NCI-H2029 (cell line): ENCODE measurements at regions not wholly inside any gene's neighbourhood (a gene's known extent, or its start where the extent isn't known, plus 50 kb on each side); places are given as distances from the start of the nearest gene placed in this dataset.

Experiments
- DNase-seq: peaks from one replicate; lab custom pipeline; 2025; lab: John Stamatoyannopoulos, UW

DNA sequence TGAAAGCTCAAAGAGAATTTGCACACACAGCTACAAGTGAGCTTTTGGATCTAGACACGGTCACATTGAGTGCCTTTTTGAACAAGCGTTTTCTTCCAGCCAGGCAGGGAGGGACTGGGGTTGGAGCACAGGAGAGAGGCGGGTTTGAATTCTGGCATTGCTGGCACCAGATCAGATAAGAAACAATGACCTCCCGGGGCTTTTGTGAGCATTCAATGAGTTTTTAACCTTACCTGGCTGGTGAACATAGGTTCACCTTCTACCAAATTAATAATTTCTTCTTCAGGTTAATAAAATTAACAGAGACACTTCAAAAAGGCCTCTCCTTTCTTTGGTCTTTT is 312.9 kb upstream of the MSX2 start:
- no peak for DNase-seq

DNA sequence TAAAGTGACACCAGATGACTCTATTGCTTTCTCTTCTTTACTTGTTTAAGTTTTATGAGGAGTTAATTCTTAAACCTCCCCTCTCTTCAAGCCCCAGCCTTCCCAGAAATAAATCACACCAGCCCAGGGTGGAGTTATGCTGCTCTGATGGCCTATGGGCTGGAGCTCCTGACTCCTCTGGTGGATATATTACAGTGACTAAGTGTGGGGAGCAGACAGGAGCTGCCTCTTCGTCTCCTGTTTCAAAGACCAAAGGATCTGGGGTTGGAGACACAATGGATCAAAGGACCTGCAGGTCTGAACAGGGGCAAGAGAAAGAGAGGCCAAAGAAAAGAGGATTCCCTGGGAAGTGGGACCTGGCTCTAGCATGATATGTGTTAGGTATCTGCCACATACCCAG is 312.0 kb upstream of the MSX2 start:
- DNase-seq, result no peak

DNA sequence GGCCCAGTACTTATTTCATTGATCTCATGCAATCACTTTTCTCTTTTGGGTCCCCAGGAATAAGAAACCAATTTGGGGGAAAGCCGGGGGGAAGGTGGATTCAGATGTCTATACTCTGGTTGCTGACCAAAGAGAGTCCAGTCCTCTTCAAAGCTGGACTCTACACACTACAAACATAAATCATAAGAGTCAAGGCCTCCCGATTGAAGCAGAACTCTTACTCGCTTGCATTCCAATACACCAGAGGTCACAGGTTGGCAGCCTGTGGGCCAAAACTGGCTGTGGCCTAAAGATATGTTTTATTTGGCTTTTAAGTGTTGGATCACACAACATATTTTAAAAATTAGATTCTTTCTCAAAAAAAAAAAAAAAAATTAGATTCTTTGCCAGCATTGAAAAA is 311.4 kb upstream of the MSX2 start:
- DNase-seq, result no peak

DNA sequence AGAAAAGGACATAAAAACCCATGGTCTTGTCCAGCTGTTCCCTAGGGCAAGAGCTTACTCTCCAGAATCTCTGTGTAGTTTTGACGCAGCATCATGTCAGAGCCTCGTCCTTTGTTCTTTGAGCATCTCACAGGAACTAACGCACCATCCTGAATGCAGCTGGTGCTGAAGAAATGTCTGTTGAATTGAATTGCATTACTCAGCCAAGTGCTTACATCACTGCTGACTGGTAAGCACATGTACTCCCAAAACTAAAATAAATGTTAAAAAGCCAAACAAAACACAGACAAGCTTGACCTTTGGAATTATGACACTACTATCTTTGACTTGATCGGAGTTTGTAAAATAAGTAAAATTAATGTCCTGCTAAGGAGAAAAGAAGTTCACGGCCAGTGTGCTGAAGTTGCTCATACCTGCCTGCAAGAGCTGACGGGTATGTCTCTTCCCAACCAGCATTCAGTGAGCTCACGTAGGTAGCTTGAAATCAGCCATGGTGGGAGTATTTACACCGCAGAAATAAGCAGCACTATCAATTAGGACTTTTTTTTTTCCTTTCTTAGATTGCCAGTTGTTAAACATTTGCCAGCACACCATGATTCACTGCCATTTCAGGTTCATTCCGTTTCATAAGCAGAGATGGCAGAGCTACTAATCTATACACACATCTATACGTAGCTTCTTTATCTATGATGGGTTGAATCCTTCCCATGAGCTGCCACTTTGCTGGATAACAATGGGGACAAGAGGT is 310.6 kb upstream of the MSX2 start:
- DNase-seq, result no peak

DNA sequence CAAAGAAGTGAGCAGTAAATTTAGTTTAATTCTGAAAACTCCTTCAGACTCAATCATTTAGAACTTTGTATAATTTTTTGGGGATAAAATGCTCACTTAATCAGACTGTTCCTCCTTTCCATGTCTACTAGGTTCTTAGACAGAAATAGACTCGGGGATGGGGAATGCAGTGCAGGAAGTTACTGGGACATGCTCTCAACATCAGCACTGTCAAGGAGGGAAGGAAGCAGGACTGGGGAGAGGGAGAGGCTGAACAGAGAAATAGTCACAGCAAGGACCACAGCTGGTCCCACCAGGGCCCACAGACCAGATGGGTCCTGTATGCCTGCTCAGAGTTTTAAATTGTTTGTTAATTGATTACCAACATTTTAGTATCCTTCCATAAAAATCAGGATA is 310.1 kb upstream of the MSX2 start:
- no peak for DNase-seq

DNA sequence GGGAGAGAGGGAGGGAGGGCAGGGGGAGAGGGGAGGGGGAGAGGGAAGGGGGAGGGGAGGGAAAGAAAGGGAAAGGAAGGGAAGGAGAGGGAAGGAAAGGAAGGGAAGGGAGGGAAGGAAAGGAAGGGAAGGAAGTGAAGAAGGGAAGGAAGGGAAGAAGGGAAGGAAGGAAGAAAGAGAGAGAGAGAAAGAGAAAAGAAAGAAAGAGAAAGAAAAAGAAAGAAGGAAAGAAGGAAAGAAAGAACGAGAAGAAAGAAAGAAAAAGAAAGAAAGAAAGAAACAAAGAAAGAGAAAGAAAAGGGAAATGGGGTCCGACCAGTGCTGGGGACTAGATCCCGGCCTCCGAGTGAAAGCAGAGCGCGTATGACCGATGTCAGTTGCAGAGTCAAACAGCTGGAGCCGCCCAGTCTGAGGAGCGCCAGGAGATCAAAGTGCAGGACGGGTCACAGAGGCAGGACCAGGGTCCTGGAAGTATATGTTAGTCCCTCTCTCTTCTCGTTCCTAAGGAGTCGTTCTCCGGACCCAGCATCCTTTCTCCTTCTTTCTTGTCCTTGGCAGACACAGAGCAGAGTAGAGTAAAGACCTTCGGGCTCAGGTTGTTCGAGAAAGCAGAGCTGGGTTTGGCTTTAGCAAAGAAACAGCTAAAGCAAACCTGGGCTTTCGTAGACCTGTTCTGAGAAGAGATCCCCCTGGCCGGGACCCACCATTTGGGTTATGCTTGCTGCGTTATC is 305.4 kb upstream of the MSX2 start:
- no peak for DNase-seq

DNA sequence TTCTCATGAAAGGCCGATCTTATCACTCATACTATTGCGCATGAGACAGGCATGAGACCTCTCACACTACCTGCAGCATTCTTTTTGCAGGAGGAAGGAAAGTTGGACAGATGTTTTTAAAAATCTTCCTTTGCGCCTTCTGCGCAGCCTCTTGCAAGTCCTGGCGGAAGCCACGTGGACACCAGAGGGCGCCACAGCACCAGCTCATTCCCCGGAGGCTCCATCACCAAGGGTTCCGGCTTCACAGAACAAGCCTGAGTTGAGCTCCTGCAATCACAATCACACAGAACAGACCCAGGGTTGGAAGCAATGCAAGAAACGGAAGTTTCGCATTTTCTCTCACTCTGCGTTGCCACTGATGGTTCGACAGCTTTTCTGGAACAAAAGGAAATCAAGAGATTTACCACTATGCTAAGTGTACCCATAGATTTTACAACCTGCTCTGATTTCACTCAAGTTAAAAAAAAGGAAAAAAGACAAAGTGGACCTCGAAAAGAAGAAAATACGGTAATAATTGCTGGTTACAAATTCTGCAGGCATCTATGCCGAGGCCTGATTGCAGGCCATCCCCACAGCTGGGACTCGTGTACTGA is 304.7 kb upstream of the MSX2 start:
- DNase-seq, result peak; percentile 59

DNA sequence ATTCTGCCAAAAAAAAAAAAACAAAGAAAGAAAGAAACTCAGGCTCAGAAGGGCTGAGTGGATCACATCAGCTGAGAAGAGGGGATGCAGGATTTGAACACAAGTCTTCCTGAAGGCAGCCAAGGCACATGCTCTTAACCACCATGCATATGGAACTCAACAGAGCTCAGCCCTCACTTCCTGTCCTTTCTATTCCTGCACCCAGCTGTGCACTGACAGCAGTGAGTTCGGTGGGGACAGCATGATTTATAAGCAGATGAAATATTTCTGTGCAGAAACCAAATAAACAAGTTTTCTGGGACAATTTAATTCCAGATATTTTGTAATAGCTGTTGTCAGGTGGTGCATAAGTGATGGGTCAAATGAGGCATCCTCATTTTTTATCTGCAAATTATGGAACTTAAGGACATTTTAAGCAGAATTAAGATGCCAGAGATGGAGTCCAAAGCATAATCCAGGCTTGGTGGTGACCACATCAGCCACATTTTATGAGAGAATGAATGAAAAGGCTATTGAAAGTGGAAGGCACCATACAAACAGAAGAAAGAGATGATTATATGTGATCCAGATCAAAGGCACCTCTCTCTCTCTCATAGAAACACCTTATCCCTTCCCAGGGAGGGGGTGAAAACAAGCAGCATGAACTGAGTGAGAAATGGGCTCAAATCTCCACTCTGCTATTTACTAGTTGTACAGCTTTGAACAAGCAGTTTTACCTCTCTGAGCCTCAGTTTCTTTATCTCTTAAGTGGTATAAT is 303.6 kb upstream of the MSX2 start:
- no peak for DNase-seq

DNA sequence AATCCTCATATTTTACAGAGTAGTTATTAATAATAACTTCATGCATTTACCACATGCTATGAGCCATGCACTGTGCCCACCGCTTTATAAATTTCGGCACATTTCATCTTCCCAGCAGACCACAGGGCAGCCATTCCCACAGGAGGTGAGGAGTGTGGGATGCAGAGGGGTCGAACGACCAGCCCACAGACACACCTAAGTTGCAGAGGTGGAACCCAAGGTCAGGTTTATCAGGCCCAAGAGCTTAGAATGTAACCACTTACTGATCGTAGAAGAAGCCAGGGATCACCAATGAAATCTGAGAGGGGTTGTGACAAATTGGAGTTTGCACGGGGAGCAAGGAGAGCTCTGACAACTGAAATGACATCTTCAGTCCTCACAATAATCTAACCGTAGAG is 303.0 kb upstream of the MSX2 start:
- no peak for DNase-seq

DNA sequence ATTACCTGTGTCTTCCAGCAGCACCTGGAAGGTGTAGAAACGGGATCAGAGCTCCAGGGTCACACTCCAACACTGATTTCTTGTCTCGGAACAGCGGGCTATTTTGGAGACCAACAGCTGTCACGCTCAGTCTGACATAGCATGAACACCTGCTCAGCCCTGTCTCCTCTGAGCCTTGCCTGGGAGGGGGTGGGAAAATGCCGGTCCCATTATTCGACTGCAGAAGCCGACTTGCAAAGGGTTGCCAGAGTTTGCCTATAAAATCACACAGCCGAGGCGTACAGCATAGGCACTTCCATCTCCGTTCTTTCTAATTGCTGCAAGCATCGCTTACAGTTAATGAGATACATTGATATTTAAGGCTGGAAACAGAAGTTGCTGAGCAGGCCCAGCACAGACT is 300.8 kb upstream of the MSX2 start:
- no peak for DNase-seq

DNA sequence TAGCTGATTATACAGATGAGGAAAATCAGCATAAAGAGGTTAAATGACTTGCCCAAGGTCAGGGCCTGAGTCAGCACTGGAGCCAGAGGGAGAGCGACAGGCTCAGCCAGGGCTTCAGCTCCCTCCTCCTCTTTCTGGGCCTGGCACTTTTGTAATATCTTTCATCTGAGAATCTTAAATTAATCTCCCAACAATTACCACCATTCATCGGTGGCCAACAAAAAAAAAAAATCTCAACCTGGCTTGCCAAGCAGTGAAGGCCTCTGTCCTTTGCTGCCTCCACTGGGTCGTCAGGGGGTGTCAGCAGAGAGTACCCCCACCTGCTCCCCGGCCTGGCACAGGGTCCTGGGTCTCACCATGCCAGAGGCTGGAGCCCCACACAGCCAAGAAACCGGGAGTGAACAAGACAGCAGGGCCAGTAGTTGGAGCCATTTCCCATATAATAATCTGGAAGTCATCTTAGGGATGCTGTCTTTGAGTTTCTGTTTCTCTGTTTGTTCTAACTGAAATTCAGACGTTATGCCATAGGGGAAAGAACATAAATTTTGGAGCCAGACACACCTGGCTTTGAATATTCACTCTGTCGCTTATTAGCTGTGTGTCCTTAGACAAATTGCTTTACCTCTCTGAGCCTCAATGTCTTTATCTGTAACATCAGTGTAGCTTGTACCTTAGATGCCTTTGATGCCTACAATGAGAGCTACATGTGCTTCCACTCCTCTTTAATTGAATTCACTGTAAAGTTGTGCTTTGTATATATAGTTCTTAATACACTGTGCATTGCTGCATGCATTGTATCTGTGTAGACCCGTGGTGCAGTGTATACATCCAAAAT is 299.9 kb upstream of the MSX2 start:
- no peak for DNase-seq

DNA sequence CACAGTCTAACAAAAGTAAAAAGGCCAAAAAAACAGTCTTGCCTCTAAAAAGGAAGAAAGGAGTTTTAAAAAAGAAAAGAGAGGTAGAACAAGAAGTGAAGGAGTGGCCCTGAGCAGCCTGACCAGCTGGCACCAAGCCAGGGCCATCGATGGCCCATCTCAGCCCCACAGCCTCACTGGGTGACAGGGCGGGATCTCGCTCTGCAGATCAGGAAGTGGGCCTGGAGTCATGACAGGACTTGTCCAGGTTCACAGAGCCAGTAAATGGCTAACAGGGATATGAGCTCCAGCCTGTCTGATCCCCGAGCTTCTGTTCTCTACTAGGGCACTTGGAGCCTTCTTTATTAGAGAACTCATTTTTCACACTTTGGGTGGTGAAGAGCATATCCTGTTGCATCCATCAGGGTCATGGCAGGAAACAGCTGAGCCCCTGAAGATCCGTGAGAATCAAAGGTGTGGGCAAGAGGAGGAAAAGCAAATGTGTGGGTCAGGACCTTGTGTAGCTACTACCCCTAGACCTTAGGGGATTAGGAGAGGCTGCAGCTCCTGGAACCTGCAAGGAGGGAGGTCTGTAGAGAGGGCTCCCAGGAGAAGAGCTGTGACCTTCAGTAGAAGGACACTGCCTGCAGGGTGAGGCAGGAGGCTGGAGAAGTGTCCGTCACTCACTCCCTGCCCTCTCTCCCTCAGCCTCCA is 299.0 kb upstream of the MSX2 start:
- no peak for DNase-seq

DNA sequence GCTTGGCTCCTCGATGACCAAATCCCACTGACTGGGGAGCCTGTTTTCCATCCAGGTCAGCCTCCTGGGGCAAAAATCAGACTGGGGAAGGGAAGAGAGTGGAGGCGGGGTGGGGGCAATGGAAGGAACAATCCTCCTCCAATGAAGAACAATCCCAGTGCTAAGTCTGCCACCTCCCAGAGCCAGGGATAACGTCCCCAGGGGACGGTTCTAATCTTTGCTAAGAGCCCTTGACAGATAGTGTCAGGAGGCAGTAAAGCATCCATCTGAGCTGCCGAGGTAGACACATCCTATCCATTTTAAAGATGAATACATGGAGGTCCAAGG is 298.5 kb upstream of the MSX2 start:
- DNase-seq, result no peak

DNA sequence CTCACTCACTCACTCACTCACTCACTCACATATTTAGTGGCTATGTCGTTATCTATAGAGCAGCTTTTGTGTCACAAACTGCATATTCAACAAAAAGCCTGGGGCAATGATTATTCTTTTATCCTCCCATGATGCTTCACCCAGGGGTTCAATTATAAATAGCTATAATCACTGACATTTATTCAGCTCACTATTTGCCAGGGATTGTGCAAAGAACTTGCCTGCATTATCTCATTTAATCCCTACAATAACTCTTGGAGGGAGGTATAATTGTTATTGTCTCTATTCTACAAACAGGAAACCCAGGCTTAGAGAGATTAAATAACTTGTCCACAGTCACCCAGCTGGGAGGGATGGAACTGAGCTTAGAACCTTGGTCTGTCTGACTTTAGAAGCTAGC is 298.0 kb upstream of the MSX2 start:
- no peak for DNase-seq

DNA sequence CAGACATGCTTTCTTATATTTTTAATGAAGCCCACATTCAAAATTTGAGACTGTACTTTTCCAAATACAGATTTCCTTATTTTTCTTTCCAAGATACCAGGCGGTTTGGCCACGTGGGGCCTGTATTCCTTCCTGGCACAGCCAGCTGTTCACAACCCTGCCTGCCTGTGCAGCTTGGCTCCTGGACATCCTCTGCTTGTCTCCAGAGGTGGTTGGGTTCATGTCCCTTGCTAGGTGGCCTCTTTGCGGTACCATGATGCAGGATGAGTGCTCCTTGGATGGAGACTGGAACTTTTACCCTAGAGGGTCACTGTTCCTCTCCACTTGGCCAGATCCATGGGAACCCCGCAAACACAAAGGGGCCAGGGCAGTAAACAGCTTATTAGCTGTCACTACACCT is 297.5 kb upstream of the MSX2 start:
- no peak for DNase-seq

DNA sequence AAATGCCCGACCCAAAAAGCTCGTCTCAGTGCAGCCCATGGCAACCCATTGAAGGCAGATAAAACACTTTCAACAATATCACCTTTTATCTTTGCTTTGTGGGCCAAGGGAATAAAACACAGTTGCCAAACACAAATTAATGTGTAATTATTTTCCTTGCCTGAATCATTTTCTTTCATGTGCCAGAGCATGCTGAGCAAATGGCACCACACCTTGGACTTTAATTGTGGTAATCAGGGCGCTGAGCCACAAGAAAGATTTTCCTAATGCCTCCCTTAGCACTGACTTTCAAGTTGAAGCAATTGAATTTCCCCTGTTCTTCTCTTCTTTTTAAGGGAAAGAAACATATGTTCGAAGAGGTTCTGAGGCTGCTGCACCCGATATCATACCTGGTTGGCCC is 297.1 kb upstream of the MSX2 start:
- DNase-seq, result no peak

DNA sequence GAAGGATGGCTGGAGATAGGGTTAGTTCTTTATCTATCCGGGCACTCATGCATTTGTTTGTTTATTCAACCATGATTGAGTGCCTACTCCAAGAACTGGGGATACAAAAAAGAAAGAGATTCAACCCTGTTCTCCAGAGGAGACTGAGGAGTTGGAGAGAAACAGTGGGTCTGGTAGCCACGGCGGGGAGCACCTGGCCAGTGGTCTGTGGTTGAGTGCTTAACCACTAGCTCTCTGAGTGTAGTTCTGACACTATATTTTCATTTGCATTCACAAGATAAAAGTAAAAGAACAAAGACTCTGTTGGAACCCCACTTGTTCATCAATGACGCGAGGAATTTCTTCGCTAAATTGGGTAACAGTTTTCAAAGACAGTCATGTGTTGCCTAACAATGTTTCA is 295.5 kb upstream of the MSX2 start:
- no peak for DNase-seq

DNA sequence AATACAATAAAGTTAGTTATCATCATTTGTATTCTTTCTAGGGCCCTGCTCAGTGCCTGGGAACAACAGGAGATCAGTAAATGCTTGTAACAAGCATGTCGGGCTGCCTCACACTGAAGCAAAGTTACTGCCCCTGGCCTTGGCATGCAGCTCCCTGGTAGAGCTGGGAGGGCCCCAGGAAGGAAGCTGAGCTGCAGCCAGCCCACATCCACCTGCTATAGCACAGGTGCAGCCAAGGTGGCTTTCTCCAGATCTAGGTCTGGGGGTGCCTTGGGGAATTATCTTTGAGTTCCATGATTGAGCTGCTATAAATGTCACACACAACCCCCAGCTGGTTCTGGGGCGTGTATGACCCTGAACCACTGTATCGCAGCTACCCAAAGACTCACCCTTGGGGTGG is 293.4 kb upstream of the MSX2 start:
- DNase-seq, result no peak

DNA sequence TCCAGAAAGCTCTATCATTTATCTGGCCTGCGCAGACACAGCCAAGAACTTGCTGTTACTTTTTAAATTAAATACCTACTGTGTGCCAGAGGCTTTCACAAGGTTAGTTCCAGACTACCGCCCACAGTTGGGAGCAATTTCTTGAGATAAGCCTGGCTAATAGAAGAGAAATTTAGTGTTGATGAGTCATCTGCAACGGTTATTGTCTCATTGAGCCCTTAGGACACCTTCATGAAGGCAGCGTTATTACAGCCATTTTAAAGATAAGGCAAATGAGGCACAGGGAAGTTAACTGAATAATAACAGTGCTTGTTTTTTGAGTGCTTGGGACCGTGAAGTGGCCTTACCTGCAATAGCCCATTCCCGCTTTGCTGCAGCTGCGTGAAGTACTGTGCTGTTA is 292.9 kb upstream of the MSX2 start:
- DNase-seq, result no peak

DNA sequence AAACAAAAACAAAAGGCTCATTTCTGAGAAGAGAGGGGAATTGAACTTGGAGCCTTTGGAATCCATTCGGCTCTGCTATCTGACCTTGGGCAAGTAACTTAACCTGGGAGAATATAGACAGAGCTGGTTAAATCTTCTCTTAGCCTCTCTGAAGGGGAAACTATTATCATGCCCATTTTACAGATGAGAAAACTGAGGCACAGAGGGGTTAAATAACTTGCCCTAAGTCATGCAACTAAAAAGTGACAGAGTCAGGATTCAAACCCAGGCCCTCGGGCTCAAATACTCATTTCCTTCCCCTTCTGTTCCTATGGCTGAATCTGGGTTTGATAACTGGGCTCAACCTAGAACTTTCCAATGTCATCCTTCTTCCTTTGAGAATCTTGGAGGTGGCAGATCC is 291.3 kb upstream of the MSX2 start:
- no peak for DNase-seq

DNA sequence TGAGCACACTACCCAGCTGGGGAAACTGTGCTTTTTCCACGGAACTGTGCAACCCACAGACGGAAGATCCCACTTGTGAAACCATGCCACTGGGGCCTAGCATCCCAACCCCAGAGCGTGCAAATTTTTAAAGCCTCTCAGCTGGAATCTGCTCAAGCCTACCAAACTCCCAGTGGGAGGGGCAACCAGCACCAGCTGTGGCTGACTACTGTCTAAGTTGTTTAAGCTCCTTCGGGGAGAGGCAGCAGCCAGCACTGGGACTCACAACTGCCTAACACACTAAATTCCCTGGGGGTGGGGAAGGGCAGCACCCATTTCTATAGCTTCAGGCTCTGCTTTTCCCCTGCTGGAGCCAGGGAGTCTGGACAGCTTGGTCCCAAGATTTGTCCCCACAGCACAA is 287.6 kb upstream of the MSX2 start:
- no peak for DNase-seq
